GOT3 (cell line): ENCODE measurements at regions not wholly inside any gene's neighbourhood (a gene's known extent, or its start where the extent isn't known, plus 50 kb on each side); places are given as distances from the start of the nearest gene placed in this dataset.
"Not testable (repeated sequence)": the region's sequence is repeated elsewhere in the genome, so short reads cannot be mapped to it uniquely, and the experiment has no call there.

Experiments used
- DNase-seq: peaks from one replicate; lab custom pipeline; 2025; ENCODE audit warnings: mixed read lengths; lab: John Stamatoyannopoulos, UW

- DNase-seq, result not testable (repeated sequence)
Measured at GRCh38 chr2:35814597-35814996, 541.0 kb upstream of the CRIM1 start.

DNA sequence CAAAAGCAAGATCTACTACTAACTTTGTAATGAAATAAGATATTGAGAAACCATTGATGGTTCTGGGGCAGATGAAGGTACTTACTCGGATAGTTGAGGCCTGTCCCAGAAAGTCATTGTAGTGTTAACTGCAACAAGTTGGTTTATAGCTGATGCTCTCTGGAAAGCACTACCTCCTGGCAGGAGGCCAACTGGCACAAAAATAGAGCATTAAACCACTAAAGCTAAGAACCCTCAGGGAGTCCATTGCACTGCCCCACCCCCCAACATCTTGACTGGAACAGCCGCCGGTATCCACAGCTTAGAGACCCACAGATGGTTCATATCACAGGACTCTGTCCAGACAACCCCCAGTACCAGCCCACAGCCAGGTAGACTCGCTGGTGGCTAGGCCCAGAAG is 552.5 kb upstream of the CRIM1 start:
- DNase-seq, result no peak

- no peak for DNase-seq
Measured at GRCh38 chr2:35794796-35795450, 560.7 kb upstream of the CRIM1 start.

- no peak for DNase-seq
Measured at GRCh38 chr2:35790292-35790691, 565.3 kb upstream of the CRIM1 start.

GRCh38 chr2:35788543-35788942 is 567.0 kb upstream of the CRIM1 start:
- DNase-seq, result no peak

- no peak for DNase-seq
Measured at GRCh38 chr2:35787302-35788031, 568.1 kb upstream of the CRIM1 start.

- DNase-seq, result no peak
Measured at GRCh38 chr2:35785564-35785963, 570.0 kb upstream of the CRIM1 start.

GRCh38 chr2:35784777-35785176 is 570.8 kb upstream of the CRIM1 start:
- no peak for DNase-seq

DNA sequence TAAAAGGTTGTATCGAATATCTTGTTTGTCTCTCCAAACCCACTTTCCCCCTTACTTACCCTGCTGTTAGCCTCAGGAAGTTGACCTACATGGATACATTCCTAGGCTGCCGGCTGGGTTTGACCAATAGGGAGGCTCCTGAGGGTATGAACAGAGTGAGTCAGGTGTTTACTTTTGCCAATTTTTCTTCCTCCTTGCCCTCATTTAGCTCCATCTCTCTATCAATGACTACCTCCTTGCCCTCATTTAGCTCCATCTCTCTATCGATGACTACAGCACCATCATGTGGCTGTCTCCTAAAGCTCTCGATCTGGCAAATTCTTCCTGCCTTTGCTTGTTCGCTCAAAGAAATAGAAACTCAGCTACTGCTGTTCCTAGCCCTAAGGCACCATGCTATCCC is 571.9 kb upstream of the CRIM1 start:
- no peak for DNase-seq

DNA sequence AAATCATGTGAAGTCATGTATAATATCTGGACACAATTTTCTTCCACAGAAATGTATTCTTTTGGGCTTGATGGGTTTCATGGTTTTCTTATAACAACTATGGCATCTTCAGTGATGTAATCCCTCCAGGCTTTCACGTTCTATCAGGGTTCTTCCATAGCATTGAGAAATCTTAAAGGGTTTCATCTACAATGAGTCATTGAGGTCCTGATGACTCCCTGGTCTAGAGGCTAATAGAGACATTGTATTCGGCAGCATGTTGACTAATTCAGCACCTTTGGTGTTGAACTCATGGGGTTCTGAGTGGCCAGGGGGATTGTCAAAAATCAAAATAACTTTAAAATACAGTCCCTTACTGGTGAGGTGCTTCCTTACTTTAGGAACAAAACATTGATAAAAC is 614.0 kb upstream of the CRIM1 start:
- no peak for DNase-seq

DNA sequence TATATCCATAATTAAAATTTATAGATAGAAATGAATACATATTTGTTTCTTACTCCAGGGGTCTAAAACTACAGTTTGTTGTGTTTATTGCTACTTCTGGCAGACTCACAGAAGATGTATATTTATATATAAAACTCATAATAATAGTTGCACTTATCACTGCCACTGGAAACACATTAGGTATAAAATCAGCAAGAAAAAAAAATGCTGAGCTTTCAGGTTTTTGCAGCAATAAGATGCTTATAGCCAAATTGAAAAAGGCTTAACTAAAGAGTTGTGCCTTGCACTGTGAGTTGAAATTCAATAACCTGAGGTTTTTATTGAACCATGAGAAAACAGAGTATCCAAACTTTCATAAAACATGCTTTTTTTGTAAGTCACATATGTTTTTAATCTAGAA is 623.9 kb upstream of the CRIM1 start:
- DNase-seq, result no peak

- DNase-seq, result no peak
Measured at GRCh38 chr2:35714883-35715282, 640.7 kb upstream of the CRIM1 start.

- DNase-seq, result no peak
Measured at GRCh38 chr2:35708411-35708923, 647.1 kb upstream of the CRIM1 start.

GRCh38 chr2:35688309-35688708 is 667.3 kb upstream of the CRIM1 start:
- no peak for DNase-seq

- DNase-seq, result no peak
Measured at GRCh38 chr2:35651688-35652323, 703.8 kb upstream of the CRIM1 start.

GRCh38 chr2:35614640-35615039 is 740.9 kb upstream of the CRIM1 start:
- DNase-seq, result no peak

GRCh38 chr2:35606394-35606793 is 749.2 kb upstream of the CRIM1 start:
- DNase-seq, result no peak

DNA sequence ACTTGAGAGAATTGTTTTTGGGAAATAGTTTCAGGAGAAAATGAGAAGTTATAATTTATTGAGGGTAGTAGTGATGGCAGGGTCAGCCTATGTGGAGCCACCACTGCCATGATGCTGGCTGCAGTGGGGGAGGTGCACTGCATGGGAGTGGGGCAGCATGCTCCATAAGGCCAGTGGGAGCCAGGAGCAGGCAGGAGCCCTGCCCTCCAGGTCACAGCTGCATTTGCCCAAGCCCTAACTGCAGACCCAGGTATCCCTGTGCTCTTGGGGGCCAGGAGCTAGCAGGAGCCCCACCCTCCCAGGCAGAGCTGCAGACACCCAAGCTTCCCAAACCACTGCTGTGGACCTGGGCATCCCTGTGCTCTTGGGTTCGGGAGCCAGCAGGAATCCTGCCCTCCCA is 757.3 kb upstream of the CRIM1 start:
- DNase-seq, result no peak

DNA sequence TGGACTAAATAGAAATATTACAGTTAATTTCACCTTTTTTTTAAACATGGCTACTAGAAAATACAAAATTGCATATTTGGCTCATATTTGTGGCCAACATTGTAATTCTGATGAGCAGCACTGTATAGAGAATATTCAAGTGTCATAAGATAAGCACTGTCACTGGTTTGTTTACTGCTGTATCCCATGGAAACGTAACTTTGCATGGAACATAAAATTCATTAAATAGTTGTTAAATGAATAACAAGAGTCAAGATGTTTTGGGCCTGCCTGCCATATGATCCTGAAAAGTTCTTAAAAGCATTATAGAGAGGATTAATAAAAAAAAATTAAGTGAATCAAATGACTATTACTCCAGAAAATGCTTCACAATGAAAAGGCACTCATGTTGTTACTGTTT is 763.7 kb upstream of the CRIM1 start:
- DNase-seq, result no peak

- DNase-seq, result no peak
Measured at GRCh38 chr2:35585972-35586371, 769.6 kb upstream of the CRIM1 start.

- no peak for DNase-seq
Measured at GRCh38 chr2:35582637-35583036, 772.9 kb upstream of the CRIM1 start.

DNA sequence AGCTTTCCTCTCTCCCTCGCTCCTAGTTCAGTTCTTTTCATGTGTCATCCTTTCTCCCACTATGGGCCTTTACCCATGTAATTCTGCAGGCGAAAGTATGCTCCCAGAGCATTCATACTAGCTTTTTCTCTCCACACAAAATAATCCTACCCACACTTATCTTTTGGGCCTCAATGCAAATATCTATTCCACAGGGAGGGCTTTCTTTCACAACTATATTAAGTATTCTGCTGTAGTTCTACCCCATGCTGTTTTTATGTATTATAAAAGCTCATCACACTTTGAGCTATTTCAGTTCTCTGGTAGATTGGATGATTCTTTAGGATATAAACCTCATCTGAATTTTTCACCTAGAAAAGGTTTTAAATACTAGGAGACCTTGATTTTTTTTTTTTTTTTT is 774.6 kb upstream of the CRIM1 start:
- DNase-seq, result no peak

- not testable (repeated sequence) for DNase-seq
Measured at GRCh38 chr2:35568574-35568973, 787.0 kb upstream of the CRIM1 start.
